GM18873 (cell line): ENCODE measurements at regions not wholly inside any gene's neighbourhood (a gene's known extent, or its start where the extent isn't known, plus 50 kb on each side); places are given as distances from the start of the nearest gene placed in this dataset.

Source experiments
- ATAC-seq: cut with Tn5 transposase; IDR thresholded peaks from one replicate; pipeline ENCODE4 v1.9.1; 2021; ENCODE audit warnings: mild to moderate bottlenecking, moderate library complexity, moderate number of reproducible peaks; ENCODE audit not compliant: unreplicated experiment, low FRiP score

DNA sequence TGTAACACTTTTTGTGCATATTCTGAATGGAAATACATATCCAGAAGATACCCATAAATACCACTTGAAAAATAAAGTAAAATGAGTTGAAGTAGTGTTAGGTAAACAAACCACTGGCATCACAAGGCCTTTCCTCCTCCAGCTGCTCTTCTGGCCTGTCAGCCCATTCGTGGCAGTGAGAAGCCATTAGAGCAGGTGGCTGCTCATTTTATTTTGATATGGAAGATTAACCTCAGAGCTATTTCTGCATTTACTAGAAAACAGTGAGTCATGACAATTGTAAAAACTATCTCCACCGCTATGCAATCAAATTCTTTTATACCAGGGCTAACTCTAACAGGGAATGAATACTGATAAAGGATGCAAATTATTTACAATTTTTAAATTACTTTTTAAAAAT lies 2898.1 kb downstream of the PCDH9 start:
- ATAC-seq = no peak

DNA sequence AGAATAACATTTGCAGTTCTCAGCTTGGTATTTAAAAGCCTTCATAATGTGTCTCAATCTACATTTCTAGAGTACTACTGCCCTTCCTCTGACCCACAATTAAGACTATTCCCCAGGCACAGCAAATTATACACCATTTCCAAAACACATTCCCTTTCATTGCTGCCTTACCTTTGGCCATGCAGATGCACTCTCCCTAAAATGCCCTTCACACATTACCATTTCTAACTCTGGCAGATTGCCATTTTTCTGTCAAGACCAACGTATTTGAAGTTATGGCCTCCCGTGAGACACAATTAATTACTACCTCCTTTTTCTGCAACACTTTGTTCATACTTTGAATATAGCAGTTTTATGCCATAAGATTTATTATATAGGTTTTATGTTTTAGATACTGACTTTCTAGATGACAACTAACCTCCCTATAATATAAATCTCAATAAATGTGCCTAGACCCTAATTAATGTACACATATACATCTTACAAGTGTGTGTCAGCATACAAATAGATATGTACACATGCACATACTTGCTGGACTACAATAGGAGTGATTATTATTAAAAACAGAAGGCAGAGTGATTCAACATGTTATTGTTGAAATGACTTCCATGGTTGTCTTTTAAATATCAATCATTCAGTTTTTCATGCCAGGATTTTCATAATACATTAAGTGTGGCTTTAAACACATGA lies 2902.5 kb downstream of the PCDH9 start:
- ATAC-seq = no peak

DNA sequence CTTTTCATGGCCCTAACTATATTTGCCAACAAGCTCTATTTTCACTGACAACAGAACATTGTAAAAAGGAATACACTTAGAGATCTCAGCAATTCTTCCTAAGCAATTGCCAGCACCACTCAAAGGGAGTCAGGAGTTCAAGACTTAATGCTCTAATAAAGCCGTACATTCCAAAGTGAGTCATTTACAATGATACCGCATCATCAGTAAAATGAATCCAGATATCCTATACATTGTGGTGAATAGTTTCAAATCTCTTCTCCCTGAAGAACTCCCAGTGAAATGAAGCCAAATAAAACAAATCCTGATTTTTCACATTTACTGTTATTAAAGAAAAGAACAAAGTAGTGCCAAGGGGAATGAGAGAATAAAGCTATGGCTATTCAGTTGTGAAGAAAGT lies 2898.7 kb upstream of the PCDH20 start:
- no peak for ATAC-seq

DNA sequence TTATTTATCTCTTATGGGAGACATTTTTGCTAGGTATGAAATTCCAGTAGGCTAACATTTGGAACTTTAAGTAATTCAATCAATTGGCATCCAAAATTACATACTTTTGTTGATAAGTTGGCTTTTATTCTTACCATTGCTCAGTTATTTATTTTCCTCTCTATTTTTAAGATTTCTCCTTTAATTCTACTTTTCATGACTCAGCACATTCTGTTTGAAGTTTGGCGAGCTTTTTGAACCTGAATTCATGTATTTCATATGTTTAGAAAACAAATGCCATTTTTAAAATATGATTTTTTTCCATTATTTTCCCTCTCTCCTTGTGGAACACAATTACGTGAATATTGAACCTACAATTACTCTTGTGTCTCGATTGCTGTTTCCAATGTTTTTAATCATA lies 2896.3 kb upstream of the PCDH20 start:
- no peak for ATAC-seq

DNA sequence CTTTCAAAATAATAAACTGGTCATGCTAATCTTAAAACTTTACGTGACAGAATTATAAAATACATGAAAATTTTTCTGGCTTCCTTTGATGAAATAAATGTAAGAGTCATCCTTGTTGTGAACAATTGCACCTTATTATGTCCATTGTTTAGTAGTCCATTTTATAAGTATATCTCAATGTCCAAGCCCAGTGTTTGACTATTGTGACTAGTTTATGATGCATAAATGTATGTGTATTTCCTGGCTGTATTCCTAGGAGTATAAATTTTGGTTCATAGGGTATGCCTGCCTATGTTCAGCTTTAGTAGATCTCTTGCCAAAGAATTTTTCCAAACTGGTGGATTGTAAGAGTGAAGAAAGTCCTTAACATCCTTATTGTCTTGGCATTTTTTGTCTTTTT lies 2895.5 kb upstream of the PCDH20 start:
- no peak for ATAC-seq

DNA sequence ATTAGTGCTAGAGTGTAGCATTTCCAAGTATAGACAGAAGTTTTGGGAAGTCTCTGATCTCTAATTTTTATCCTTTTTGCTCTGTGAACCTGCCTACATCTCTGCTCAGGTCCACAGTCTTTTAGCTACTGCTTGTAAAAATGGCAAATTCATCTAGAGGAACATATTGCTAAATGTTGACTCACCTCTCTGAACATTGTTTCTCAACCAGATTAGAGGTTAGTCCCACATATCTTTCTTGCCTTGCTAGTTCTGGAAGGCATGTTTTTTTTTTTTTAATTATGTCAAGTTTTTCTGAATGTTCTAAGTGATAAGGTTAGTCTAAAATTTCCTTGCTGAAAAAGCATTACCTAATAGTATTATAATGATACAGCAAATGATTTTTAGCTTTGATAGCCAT lies 2889.6 kb upstream of the PCDH20 start:
- no peak for ATAC-seq

DNA sequence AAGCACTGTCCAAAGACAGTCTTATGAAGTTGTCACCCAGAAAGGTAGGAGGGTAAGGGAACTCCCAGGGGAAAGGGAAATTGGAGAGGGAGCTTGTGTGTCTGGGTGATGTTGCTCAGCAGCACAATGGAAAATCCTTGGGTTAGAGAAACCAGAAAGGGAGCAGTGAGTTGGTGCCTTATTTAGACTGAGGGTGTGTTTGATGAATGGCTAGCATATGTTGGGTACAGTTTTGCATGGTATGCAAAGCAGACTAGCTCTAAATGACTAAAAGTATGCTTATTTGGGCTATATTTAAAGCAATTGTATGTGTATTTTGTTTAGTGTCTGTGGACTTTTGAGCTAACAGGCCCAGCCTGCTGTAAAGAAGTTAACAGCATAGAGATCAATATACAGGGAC lies 2884.6 kb upstream of the PCDH20 start:
- no peak for ATAC-seq

DNA sequence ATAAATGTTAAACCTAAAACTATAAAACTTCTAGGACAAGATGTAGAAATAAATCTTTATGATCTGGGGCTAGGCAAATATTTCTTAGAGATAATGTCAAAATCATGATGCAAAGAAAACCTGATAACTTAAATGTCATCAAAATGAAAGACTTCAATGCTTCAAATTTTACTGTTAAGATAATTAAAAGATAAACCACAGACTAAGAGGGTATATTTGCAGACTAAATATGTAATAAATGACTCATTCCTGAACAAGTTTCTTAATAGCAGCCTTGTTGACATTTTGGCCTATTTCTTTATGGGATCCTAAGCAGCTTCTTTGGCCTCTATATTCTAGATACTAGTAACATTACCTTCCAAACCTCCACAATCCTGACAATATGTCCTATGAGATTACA lies 2878.3 kb upstream of the PCDH20 start:
- ATAC-seq = no peak

DNA sequence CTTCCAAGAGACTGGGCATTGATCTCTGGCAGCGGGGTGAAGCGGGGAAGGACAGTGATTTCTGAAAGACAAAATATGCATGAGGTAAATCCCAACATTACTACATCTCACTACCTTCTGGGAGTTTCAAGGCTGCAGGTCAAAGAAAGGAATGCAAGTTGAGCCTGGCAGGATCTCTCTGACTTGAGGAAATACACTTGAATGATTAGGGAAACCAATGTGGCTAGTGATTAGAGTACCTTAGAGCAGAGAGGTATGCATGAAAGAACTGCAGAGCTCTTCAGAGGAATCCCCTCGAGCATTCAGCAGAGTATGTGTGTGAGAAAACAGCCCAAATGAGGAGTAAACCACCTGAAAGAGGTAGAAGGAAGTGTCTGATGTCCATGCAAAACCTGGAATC lies 2874.1 kb upstream of the PCDH20 start:
- ATAC-seq = no peak

DNA sequence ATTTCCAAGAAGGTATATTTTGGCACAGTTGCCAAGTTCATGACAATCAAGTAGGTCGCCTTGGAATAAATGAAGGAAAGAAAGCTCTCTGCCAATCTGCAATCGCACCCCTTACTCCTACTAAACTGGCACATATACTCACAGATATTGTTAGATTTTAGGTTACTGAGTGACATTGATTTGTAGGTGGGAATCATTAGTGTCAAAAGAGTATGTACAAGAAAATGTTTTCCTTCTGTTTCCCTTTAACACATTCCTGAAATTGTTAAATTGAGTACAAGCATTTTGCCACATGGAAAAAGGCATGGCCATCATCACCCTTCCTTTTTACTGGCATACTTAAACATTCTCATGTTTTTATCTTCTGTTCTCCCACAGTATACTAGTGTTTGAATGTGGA lies 2868.3 kb upstream of the PCDH20 start:
- ATAC-seq = no peak

DNA sequence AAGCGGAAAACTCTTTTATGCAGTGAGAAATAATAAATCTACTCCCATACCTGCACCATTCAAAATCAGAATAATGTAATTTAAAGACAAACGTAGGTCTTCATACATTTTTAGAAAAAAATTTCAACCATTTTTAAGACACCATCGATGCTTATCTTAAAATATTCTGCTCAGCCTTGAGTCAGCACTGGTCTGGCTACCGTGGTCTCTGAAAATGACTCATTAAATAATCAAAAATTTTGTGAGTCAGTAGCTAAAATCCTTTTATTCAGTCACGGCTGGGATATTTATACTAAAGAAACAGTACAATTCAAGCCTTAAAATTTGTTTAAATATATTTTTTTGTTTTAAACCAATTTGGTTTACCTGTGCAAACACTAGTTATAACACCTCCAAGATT lies 2862.8 kb upstream of the PCDH20 start:
- no peak for ATAC-seq

DNA sequence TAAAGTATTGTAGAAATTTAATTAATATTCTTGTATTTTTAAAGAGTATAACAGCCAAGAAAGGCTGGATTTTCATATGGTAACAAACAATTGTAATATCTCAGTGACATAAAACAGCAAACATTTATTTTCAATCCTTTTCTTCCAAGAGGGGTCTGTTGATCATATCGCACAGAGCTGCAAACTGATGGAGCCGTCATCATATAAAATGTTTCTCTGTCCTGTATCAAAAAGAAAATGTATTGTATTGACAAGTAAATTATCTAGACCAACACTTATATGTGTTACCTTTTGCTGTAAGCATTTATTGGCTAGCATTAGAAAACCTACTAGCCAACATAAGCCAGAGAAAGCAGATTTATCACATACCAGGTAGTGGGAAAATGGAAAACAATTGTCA lies 2861.4 kb upstream of the PCDH20 start:
- no peak for ATAC-seq

DNA sequence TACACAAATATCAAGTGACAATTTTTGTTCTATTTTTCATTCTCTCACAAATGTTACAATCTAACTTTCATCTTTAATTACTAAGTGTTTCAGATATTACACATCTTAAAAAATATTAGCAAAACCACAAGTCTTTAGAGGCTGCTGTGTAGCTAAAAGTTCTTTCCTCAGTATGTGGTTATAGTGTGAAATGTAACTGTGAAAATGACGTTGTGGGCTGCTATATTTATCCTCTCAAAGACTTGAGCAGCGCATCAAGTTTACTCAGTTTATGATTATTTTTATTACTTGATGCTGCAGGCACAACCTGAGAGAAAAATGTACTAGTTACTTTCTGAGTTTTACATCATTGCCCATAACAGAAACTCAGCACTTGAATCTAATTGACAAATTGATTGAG lies 2860.6 kb upstream of the PCDH20 start:
- ATAC-seq = no peak

DNA sequence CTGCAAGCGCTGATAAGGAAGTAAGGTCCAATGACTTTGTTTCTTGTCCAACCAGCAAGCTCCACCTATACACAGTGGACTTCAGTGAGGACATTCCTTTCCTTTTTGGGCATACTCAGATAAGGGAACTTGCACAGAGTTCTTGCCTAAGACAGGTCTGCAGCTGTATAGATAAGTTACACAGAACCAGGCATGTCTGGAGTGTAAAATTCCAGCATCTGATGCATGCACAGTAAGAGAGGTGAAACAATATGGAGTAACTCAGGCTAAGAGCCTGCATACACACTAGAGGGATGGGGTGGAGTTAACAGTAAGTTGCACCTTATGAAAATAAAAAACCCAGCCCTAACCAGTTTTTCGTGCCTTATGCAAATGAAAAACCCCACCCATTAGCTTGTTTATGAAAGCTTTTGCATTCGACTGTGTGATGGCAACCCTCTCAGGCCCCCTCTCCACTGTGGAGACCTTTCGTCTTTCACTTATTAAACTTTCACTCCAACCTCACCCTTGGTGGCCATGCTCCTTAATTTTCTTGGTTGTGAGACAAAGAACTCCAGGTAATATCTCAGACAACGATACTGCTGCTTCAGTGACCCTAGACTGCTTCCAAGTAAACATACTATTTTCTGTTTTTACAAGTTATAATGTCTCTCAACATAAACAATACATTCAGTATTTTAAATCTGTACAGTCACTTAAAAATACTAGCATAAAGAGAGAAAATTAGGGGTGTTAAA lies 2859.0 kb upstream of the PCDH20 start:
- no peak for ATAC-seq

DNA sequence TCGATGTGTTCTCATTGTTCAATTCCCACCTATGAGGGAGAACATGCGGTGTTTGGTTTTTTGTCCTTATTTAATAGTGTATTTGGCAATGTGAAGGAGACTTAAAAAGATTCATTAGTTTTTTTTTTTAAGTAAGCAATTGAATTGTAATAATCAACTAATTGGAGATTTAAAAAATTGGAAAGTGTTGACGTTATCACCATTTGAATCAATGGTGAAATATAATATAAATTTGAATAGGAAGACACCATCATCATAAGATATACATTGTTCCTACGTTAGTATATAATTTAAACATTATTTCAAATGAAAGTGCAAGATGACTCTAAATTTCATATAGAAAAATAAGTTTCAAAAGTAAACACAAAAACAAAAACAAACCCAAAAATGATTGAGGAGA lies 2858.1 kb upstream of the PCDH20 start:
- ATAC-seq = no peak

DNA sequence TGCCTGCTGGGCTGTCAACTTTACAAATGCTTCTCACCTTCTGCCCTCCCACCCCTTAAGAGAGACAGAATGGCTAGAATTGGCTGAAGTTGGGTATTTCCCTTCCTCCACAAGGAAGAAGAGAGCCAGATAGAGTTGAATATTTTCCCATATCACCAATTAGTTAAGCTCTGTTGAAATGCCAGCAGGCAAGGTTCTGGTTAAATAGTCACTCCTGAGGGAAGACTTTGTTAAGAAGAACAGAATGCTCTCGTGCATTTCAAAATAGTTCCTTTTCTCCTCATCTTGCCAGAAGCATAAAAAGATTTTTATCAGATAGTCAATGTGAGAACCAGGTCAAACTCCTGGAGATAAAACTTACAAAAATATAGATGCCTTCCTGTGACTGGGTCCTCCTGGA lies 2857.0 kb upstream of the PCDH20 start:
- no peak for ATAC-seq

DNA sequence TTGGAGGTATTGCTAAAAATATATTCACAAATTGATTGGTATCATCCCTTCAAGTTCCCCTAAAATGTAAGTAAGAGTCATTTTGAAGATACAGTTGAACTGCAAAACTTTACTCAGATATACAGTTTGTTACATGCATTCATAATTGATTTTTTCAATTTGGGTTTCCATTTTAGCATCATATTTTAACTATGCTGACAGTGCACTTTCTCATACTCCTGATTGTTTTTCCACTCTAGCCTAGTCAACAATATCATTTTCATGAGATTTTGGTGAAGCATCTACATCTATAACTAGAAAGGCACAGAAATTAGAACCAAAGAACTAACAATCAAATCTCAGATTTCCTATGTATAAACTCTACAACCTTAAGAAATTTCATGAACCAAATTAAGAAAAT lies 2850.4 kb upstream of the PCDH20 start:
- ATAC-seq = no peak

DNA sequence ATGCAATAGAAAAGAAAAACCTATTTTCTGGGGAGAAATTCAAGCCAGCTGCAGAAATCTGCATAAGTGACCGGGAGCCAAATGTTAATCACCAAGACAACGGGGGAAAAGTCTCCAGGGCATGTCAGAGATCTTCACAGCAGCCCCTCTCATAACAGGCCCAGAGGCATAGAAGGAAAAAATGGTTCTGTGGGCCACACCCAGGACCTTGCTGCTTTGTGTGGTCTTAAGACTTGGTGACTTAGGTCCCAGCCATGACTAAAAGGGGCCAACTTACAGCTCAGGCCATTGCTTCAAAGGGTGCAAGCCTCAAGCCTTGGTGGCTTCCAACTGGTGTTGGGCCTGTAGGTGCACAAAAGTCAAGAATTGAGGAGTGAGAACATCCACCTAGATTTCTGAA lies 2847.6 kb upstream of the PCDH20 start:
- no peak for ATAC-seq

DNA sequence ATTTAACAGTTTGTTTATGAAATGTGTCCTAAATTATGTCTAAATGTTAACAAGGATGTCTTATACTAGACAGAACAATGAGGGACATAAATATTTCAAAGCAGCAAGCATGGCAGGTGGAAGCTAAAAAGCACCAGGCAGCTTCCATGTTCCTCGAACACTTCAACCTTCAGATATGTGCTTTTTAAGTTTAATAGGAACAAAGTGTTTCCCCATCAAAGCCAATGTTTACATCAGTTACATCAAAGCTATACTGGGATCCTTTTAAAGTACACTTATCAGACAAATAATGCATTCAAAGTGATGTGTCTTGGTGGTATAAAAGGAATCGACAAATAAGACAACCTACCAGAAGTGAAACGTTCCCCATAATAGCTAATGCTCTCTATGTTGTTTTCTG lies 2841.1 kb upstream of the PCDH20 start:
- ATAC-seq = no peak

DNA sequence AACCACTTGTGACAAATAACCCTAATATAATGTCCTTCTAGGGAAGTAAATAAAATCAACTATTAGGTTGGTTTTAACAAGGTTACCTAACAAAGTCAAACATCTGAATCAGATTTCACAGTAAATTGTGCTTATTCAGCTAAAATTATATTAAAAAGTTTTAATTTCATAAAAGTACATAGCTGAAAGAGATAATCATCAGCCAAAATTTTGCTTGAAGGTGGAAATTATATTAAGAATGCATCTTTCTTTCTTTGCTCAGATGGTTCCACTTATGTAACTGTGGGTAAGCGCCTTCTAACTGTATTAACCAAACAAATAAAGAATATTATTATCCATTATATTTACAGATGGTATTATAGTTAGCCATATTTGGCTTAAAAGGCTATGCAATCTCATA lies 2840.3 kb upstream of the PCDH20 start:
- no peak for ATAC-seq

DNA sequence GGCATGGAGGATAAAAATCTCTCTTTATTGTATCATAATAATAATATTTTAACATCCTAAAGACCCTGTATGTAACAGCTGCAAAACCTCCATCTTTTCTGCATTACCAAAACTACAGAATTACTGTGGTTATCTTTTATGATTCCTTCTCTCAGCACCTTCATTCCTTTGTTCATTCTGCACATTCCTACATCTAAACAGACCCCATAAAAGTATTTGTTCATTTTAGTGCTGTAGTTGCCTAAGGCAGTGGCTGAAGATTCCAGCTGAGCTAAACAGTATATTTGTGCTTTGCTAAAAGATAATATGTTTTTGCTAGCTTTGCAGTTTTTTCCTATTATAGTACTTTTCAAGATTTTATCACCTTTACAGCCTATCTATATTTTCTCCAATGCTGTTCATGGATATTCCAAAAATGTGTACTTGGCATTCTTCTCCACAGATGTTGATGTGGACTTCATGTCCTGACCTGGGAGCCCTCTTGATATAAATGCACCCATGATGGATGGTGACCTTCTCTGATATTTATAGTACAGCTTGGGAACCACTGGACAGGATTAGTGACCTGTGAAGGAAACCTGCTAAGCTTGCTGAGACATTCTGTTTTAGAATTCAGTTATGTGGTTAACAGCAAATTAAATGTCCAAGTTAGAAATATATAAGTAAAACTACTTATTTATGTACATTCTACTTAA lies 2832.9 kb upstream of the PCDH20 start:
- no peak for ATAC-seq

DNA sequence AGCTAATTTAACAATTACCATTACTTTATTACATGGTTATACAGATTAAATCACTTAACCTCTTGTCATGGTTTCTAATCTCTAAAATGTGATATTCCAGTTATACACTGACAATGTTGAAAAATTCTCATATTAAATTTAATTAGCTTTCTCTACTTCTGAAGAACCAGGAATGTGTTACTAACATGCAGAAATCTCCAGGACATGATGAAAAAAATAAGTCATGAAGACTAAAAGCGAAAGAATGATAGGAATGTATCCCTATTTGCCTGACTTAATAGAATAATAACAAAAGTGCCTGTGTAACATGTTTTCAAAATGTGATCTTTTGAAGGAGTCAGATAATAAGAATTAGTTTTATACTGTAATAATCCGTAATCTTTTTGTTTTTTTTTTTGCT lies 2823.7 kb upstream of the PCDH20 start:
- ATAC-seq = no peak
